Central memory CD8-positive, alpha-beta T cell (primary cell): ENCODE measurements at regions not wholly inside any gene's neighbourhood (a gene's known extent, or its start where the extent isn't known, plus 50 kb on each side); places are given as distances from the start of the nearest gene placed in this dataset.

ENCODE experiments used
- ATAC-seq: fragments of 150-1000 bp; cut with Tn5 transposase; replicated peaks from 2 replicates; pipeline ENCODE4 v1.10.0; 2022; ENCODE audit warnings: mild to moderate bottlenecking, moderate FRiP score, moderate number of reproducible peaks; ENCODE audit not compliant: poor library complexity, severe bottlenecking; ENCODE audit errors: extremely low read depth
- DNase-seq, 2 donors: peaks; one replicate each; pipeline ENCODE4 v3.0.0; 2021; ENCODE audit warnings: low spot score in 2 of 2
- H3K27ac Mint-ChIP-seq: one replicate; pipeline ENCODE4 v1.8.0; 2022; ENCODE audit warnings: low read depth, mild to moderate bottlenecking, moderate library complexity, mixed read lengths
- H3K27me3 Mint-ChIP-seq: one replicate; pipeline ENCODE4 v1.8.0; 2022; ENCODE audit warnings: mixed read lengths
- H3K36me3 Mint-ChIP-seq: one replicate; pipeline ENCODE4 v1.8.0; 2022; ENCODE audit warnings: mild to moderate bottlenecking, moderate library complexity, mixed read lengths; ENCODE audit not compliant: insufficient read depth
- H3K4me1 Mint-ChIP-seq: one replicate; pipeline ENCODE4 v1.8.0; 2022; ENCODE audit warnings: mixed read lengths
- H3K4me3 Mint-ChIP-seq: one replicate; pipeline ENCODE4 v1.8.0; 2022; ENCODE audit warnings: mild to moderate bottlenecking, moderate library complexity, mixed read lengths
- H3K9me3 Mint-ChIP-seq: one replicate; pipeline ENCODE4 v1.8.0; 2022; ENCODE audit warnings: mixed read lengths

DNA sequence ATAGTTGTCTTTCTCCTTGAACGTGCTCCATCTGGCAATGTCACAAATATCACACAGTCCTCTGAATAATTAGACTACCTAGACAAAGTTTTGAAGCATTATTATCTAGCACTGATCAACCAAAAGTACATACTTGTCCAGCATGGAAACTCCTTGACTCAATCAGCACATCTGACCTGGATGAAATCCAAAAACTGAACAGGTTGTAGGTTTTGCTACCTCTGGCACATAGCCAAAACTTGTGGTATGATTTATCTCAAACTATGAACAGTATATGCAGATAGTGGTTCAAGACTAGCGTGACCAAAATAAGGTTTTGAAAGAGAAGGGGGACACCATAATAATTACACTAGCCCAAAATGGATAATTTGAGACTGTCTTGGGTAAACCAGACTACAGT lies 158.1 kb downstream of the ARRDC3 start:
- DNase-seq (no peak), ATAC-seq (no peak)
- Mint-ChIP-seq H3K27me3 (no peaks in the 10 kb centered on the region), H3K9me3 (peaks cover 8% of the 10 kb centered on the region), H3K27ac (no peak overlapping the region), H3K4me1 (no peaks in the 10 kb centered on the region), H3K36me3 (no peaks in the 10 kb centered on the region), H3K4me3 (no peak overlapping the region)

DNA sequence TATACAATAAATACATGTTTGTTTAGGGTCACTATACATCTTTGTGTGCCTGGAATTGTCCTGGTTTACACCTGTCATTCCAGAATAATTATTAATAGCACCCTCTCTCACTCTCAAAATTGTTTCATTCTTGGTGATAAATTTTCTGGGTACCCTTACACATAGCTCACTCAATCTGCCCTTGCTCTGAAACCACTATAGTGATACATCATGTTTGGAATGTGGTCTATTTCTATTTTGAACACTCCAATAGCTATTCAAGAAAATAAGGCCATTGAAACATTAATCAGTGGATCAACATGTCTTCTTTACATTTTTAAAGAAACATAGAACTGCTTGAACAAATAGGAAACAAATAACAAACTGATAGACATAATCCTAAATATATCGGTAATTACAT lies 158.7 kb downstream of the ARRDC3 start:
- no peaks in the 10 kb centered on the region for H3K4me1 Mint-ChIP-seq
- DNase-seq (no peak), ATAC-seq (no peak)
- H3K27ac Mint-ChIP-seq: no peak overlapping the region
- peaks cover 4% of the 10 kb centered on the region for H3K9me3 Mint-ChIP-seq
- H3K27me3 Mint-ChIP-seq: no peaks in the 10 kb centered on the region
- no peaks in the 10 kb centered on the region for H3K36me3 Mint-ChIP-seq
- no peak overlapping the region for H3K4me3 Mint-ChIP-seq

DNA sequence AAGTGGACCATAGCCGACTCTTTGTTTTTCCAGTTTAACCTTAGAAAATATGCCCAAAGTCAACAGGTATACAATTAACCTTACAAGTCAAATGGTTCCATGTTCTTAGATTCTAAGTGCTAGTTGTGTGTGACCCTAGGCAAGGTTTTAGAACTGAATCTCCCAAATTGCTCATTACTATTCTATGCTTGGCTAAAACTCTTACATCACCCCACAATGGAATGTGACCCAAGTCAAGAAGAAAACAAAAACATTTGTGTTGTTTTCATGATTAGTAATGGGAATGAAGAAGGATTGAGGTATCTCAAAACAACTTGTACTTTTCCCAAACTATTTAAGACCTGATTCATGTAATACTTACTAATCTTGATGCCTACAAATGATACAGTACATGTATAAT lies 159.2 kb downstream of the ARRDC3 start:
- H3K27ac Mint-ChIP-seq: no peak overlapping the region
- no peaks in the 10 kb centered on the region for H3K9me3 Mint-ChIP-seq
- no peak overlapping the region for H3K4me3 Mint-ChIP-seq
- no peak for DNase-seq
- H3K36me3 Mint-ChIP-seq: no peaks in the 10 kb centered on the region
- H3K27me3 Mint-ChIP-seq: no peaks in the 10 kb centered on the region
- no peaks in the 10 kb centered on the region for H3K4me1 Mint-ChIP-seq
- no peak for ATAC-seq

DNA sequence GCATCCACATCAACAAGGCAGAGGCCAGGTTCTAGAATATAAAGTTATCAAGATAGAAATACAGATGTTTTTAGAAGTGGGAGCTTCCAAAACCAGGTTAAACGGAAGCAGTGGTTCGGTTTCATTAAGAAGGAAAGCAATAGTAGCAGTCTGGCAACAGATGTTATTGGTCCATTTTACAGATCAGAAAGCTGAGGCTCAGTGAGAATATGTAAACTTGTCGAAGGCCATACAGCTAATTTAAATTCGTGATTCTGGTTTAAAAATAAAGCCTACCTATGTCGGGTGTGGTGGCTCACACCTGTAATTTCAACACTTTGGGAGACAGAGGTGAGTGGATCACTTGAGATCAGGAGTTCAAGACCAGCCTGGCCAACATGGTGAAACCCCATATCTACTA lies 160.6 kb downstream of the ARRDC3 start:
- Mint-ChIP-seq H3K27me3 (no peaks in the 10 kb centered on the region), H3K9me3 (no peaks in the 10 kb centered on the region), H3K27ac (no peak overlapping the region), H3K36me3 (no peaks in the 10 kb centered on the region), H3K4me1 (no peaks in the 10 kb centered on the region), H3K4me3 (no peak overlapping the region)
- DNase-seq (no peak), ATAC-seq (no peak)

DNA sequence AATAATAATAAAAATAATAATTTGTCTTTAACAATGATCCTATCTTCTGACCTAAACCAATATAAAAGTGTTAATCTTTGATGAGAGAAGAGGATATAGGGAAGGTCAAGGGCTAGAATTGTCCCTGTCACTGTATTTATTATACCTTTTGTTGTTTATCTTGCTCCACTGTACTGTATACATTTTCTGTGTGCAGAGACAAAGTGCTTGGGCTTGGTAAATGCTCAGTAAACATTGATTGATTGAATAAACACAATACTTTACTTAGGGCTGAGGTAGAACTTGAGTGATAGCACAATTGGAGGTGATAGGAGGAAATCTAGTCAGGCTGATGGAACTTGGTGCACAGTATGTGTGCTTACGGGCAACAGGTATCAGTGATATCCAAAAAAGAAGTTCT lies 161.2 kb downstream of the ARRDC3 start:
- no peaks in the 10 kb centered on the region for H3K27me3 Mint-ChIP-seq
- DNase-seq (no peak), ATAC-seq (no peak)
- H3K4me3 Mint-ChIP-seq: no peak overlapping the region
- H3K9me3 Mint-ChIP-seq: no peaks in the 10 kb centered on the region
- H3K27ac Mint-ChIP-seq: no peak overlapping the region
- H3K4me1 Mint-ChIP-seq: no peaks in the 10 kb centered on the region
- H3K36me3 Mint-ChIP-seq: no peaks in the 10 kb centered on the region

DNA sequence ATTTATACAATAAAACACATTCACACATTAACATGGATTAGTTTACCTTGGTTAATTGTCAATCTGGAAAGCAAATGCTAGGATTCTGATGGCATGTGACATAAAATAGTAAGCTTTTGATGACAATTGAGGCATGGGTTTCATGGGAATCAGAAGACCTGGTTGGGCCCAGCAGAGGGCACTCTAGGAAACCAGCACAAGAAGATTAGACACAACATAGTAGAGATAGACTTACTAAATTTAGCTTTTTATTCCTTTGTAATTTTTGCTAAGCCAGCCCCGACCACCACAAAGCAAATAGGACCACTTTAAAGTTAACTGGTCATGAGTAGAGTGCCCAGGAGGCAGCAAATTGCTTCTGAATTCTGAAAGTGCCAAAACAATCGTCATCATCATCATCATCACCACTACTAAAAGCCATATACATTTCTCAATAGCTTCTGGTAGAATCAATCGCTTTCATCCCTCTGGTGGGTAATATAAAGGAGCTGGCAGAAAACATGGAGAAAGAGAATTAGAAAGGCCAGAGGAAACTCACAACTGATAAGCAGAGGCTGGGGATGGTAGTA lies 163.2 kb downstream of the ARRDC3 start:
- Mint-ChIP-seq H3K4me3 (no peak overlapping the region), H3K36me3 (no peaks in the 10 kb centered on the region), H3K4me1 (no peaks in the 10 kb centered on the region), H3K9me3 (no peaks in the 10 kb centered on the region), H3K27ac (no peak overlapping the region), H3K27me3 (peaks cover 5% of the 10 kb centered on the region)
- no peak for DNase-seq
- ATAC-seq: no peak

DNA sequence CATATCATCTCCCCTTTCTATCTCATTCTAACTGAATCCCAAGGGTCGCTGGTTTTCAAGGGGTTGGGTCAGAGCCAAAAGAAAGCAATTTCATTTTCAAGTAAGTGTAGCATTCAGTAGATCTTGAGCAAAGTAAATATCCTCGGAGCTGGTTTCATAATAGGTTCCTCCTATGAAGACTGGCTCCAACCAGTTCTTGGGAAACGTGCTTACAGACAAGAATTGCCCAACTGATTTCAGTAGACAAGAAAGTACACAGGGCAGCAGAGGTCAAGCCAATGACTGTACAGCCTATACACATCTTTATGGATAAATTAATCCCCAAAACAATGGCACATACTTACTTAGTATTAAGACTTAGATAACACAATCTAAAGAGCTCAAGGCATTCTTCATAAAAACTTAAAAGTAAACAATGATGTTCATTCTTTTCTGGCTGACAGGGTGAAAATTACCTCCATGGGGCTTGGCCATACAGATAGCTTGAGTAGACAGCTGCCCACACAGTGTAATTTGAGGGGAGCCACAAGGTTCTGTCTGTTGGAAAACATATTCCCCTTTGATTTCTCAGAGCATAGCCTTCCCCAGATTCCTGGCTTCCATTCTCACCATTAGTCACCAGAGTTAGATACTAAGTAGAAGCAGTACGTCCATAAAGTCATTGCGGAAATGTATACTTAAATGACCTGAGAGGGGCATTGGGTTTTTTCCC lies 163.9 kb downstream of the ARRDC3 start:
- H3K4me1 Mint-ChIP-seq: no peaks in the 10 kb centered on the region
- H3K27me3 Mint-ChIP-seq: peaks cover 12% of the 10 kb centered on the region
- no peak overlapping the region for H3K27ac Mint-ChIP-seq
- DNase-seq (no peak), ATAC-seq (no peak)
- no peak overlapping the region for H3K4me3 Mint-ChIP-seq
- H3K36me3 Mint-ChIP-seq: no peaks in the 10 kb centered on the region
- no peaks in the 10 kb centered on the region for H3K9me3 Mint-ChIP-seq

DNA sequence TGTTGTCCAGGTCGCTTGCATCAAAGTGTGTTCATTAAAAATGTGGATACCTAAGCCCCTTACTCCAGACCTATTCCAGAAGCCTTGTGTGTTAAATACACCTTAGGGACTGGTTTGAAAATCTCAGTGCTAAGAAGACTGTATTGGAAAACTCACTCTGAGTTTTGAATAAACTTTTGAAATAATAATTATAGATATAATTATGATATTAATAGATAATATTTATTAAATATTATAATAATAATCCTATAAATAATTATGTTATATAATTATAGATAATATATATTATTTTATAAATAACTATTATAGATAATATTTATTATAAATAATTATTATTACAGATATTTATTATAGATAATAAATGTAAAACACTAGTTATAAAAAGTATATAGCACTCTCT lies 165.3 kb downstream of the ARRDC3 start:
- no peak for ATAC-seq
- Mint-ChIP-seq H3K27ac (no peak overlapping the region), H3K4me1 (no peaks in the 10 kb centered on the region)

DNA sequence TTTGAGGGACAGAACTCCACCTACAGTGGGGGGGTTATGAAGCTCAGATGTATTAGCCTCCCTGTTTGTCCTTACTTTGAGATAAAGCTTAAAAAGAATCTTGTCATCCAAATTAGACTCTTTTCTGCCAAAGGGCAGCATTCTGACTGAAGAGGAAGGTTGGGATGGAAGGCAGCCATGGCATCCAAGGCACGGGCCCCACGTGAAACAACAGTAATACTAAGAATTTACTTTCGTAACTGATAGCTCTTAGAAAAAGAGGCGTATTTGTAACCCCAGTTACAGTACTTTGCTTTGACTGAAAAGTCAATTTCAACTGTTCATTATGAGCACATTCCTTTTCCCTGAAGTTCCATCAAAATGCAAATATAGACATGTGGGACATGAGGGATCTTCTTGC lies 168.5 kb downstream of the ARRDC3 start:
- Mint-ChIP-seq H3K36me3 (no peaks in the 10 kb centered on the region), H3K27ac (no peak overlapping the region), H3K4me3 (no peak overlapping the region), H3K9me3 (no peaks in the 10 kb centered on the region), H3K4me1 (no peaks in the 10 kb centered on the region), H3K27me3 (peaks cover 25% of the 10 kb centered on the region)
- DNase-seq: no peak
- ATAC-seq: no peak

More for the DNA sequence above, 165.3 kb downstream of the ARRDC3 start:
- Mint-ChIP-seq H3K36me3 (no peaks in the 10 kb centered on the region), H3K27me3 (peaks cover 17% of the 10 kb centered on the region), H3K9me3 (no peaks in the 10 kb centered on the region), H3K4me3 (no peak overlapping the region)
- DNase-seq: no peak
